ENCODE measurements at regions not wholly inside any gene's neighbourhood (a gene's known extent, or its start where the extent isn't known, plus 50 kb on each side); places are given as distances from the start of the nearest gene placed in this dataset.

- Histone ChIP-seq H3K4me3 (replicated peaks in 1 of 3) (no peak overlapping the region), H3K4me1 (no peaks in the 10 kb centered on the region), H3K27ac (no peak overlapping the region), H3K9me3 (no peaks in the 10 kb centered on the region), H3K36me3 (no peaks in the 10 kb centered on the region), H3K27me3 (no peaks in the 10 kb centered on the region)
- intact Hi-C loops (cut with DNase I), result no loop called here
- WGBS, 2 donors, result 91 to 94% methylated on average over 4 of the region's 4 CpGs
- no peak for TF ChIP-seq POLR2A (IDR thresholded peaks at IDR 0.05)
- no peak for DNase-seq
Measured at GRCh38 chr3:96294143-96294542, 520.3 kb upstream of the EPHA6 start.

DNA sequence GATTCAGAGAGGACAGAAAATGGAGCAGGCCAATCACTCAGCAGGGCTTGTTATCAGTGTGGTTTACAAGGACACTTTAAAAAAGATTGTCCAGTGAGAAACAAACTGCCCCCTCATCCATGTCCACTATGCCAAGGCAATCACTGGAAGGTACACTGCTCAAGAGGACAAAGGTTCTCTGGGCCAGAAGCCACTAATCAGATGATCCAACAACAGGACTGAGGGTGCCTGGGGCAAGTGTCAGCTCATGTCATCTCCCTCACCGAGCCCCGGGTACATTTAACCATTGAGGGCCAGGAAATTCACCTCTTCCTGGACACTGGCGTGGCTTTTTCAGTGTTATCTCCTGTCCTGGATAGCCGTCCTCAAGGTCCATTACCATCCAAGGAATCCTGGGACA is 513.7 kb upstream of the EPHA6 start:
- no peak for DNase-seq
- intact Hi-C loops (cut with DNase I), result no loop called here
- no peak for TF ChIP-seq CTCF (IDR thresholded peaks at IDR 0.05)
- TF ChIP-seq POLR2A (IDR thresholded peaks at IDR 0.05), result no peak
- no peak overlapping the region for H3K27ac ChIP-seq
- no peaks in the 10 kb centered on the region for H3K27me3 ChIP-seq
- no peaks in the 10 kb centered on the region for H3K9me3 ChIP-seq
- no peaks in the 10 kb centered on the region for H3K4me1 ChIP-seq
- 70 to 80% methylated on average over 4 of the region's 4 CpGs for WGBS, 2 donors
- no peak overlapping the region for H3K4me3 ChIP-seq (replicated peaks in 1 of 3)
- H3K36me3 ChIP-seq, result no peaks in the 10 kb centered on the region

GRCh38 chr3:96319166-96319565 is 495.2 kb upstream of the EPHA6 start:
- WGBS, 2 donors, result 30 to 32% methylated on average over 1 of the region's 1 CpG
- Histone ChIP-seq H3K36me3 (no peaks in the 10 kb centered on the region), H3K27ac (no peak overlapping the region), H3K4me1 (no peaks in the 10 kb centered on the region), H3K9me3 (no peaks in the 10 kb centered on the region), H3K4me3 (replicated peaks in 1 of 3) (no peak overlapping the region), H3K27me3 (no peaks in the 10 kb centered on the region)
- DNase-seq, result no peak
- TF ChIP-seq POLR2A (IDR thresholded peaks at IDR 0.05) (no peak), CTCF (IDR thresholded peaks at IDR 0.05) (no peak)
- intact Hi-C loops (cut with DNase I), result no loop called here

- intact Hi-C loops (cut with DNase I), result no loop called here
- TF ChIP-seq POLR2A (IDR thresholded peaks at IDR 0.05) (no peak), CTCF (IDR thresholded peaks at IDR 0.05) (no peak)
- Histone ChIP-seq H3K4me1 (no peaks in the 10 kb centered on the region), H3K9me3 (no peaks in the 10 kb centered on the region), H3K36me3 (no peaks in the 10 kb centered on the region), H3K27me3 (no peaks in the 10 kb centered on the region), H3K27ac (no peak overlapping the region), H3K4me3 (replicated peaks in 1 of 3) (no peak overlapping the region)
- WGBS, 2 donors, result 89 to 94% methylated on average over 1 of the region's 1 CpG
- DNase-seq, result no peak
Measured at GRCh38 chr3:96324087-96324486, 490.3 kb upstream of the EPHA6 start.

DNA sequence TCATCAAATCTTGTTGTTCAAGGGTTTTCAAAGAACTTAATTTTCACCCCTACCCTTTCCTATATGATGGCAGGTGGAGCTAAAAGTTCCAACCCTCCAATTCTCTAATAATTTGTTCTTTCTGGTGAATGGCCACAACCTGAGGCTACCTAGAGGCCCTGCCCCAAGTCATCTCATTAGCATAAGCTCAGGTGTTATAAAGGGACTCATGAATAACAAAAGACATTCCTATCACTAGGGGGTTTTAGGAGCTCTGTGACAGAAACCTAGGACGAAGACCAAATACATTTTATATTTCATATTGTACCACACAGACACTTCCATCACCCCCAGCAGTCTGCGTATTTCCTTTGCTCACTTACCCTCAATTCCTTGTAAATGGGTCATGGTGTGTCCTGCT is 483.6 kb upstream of the EPHA6 start:
- intact Hi-C loops (cut with DNase I), result no loop called here
- no peaks in the 10 kb centered on the region for H3K27me3 ChIP-seq
- no peaks in the 10 kb centered on the region for H3K36me3 ChIP-seq
- WGBS, 2 donors, result 37 to 55% methylated on average over 2 of the region's 2 CpGs
- H3K27ac ChIP-seq, result no peak overlapping the region
- no peak for DNase-seq
- H3K4me3 ChIP-seq (replicated peaks in 1 of 3), result no peak overlapping the region
- no peaks in the 10 kb centered on the region for H3K4me1 ChIP-seq
- no peak for TF ChIP-seq CTCF (IDR thresholded peaks at IDR 0.05)
- no peak for TF ChIP-seq POLR2A (IDR thresholded peaks at IDR 0.05)
- no peaks in the 10 kb centered on the region for H3K9me3 ChIP-seq

GRCh38 chr3:96331341-96331740 is 483.1 kb upstream of the EPHA6 start:
- no peak for DNase-seq
- Histone ChIP-seq H3K4me1 (no peaks in the 10 kb centered on the region), H3K27me3 (no peaks in the 10 kb centered on the region), H3K4me3 (replicated peaks in 1 of 3) (no peak overlapping the region), H3K27ac (no peak overlapping the region), H3K9me3 (no peaks in the 10 kb centered on the region), H3K36me3 (no peaks in the 10 kb centered on the region)
- TF ChIP-seq CTCF (IDR thresholded peaks at IDR 0.05) (no peak), POLR2A (IDR thresholded peaks at IDR 0.05) (no peak)
- WGBS, 2 donors, result 0 to 43% methylated on average over 1 of the region's 1 CpG
- intact Hi-C loops (cut with DNase I), result no loop called here

Measured in thyroid gland (tissue), 4 donors.